Pancreas (tissue), 10 donors: ENCODE measurements at regions not wholly inside any gene's neighbourhood (a gene's known extent, or its start where the extent isn't known, plus 50 kb on each side); places are given as distances from the start of the nearest gene placed in this dataset.

Experiments
- ATAC-seq, 4 donors: fragments of 200-7000 bp; cut with Tn5 transposase; one replicate each; pipeline versions ENCODE4 v1.8.0 to v1.9.1; 2020; ENCODE audit warnings: mild to moderate bottlenecking in 4 of 4, moderate library complexity in 4 of 4
- DNase-seq, 6 donors: peaks; one replicate each; pipeline ENCODE4 v3.0.0-alpha.2; 2020
- FAIRE-seq: peaks from 2 replicates; lab custom pipeline; 2012; peaks lifted over from hg19 to GRCh38; lab: Jason Lieb, UNC
- H3K27ac ChIP-seq, 4 donors: fragments of 200-600 bp; sonication (generic); 1 replicate in 3 of 4; 2 replicates in 1 of 4; pipeline versions ENCODE4 v1.5.0 to v1.8.0; 2020
- H3K27me3 ChIP-seq, 4 donors: fragments of 200-600 bp; one replicate each; pipeline ENCODE4 v1.8.0; 2021
- H3K36me3 ChIP-seq, 3 donors: fragments of 200-600 bp; sonication (generic) in 1 of 3; one replicate each; pipeline versions ENCODE4 v1.5.0 to v1.8.0; 2020 to 2021
- H3K4me1 ChIP-seq, 3 donors: fragments of 200-600 bp; one replicate each; pipeline ENCODE4 v1.8.0; 2021
- H3K4me3 ChIP-seq, 4 donors: fragments of 200-600 bp; sonication (generic) in 2 of 4; one replicate each; pipeline versions ENCODE4 v1.5.0 to v1.8.0; 2020 to 2021
- H3K9me3 ChIP-seq, 4 donors: fragments of 200-600 bp; one replicate each; pipeline ENCODE4 v1.8.0; 2021
- WGBS, 2 donors: extraction: QIAGEN DNeasy Blood & Tissue Kit; methylation state at CpG; one replicate each; pipeline ENCODE4 v1.1.7; 2013; 5-methylcytosine and 5-hydroxymethylcytosine counted together
- intact Hi-C, 3 donors: fragments of 100-400 bp; cut with DNase I; formaldehyde crosslinking; loops; one replicate each; pipeline versions ENCODE4 v1.11.1 to v1.14.2; 2022
- TF ChIP-seq, protein P1 (sequence below), 4 donors: fragments of 200-600 bp; sonication (generic) in 3 of 4; IDR thresholded peaks; one replicate each; pipeline versions ENCODE4 v1.5.0 to v1.8.0; 2021; ENCODE audit warnings: antibody characterized with exemption in 4 of 4
- donor health status: healthy with polysubstance abuse.
- donor health status: DM: no; HTN: no; CAD: no; lungs with moderate emphysema.
- donor health status: DM: no; HTN: no; CAD: no.
- donor health status: control.
- donor health status: control.
- donor health status: Bipolar disorder and iron deficiency.
- donor health status: DM: yes; HTN: yes; CAD: no.
- donor health status: DM: no; HTN: no; CAD: no.
- donor health status: DM: no; HTN: no; CAD: no.
- donor health status: DM: yes; HTN: yes; CAD: no.

DNA sequence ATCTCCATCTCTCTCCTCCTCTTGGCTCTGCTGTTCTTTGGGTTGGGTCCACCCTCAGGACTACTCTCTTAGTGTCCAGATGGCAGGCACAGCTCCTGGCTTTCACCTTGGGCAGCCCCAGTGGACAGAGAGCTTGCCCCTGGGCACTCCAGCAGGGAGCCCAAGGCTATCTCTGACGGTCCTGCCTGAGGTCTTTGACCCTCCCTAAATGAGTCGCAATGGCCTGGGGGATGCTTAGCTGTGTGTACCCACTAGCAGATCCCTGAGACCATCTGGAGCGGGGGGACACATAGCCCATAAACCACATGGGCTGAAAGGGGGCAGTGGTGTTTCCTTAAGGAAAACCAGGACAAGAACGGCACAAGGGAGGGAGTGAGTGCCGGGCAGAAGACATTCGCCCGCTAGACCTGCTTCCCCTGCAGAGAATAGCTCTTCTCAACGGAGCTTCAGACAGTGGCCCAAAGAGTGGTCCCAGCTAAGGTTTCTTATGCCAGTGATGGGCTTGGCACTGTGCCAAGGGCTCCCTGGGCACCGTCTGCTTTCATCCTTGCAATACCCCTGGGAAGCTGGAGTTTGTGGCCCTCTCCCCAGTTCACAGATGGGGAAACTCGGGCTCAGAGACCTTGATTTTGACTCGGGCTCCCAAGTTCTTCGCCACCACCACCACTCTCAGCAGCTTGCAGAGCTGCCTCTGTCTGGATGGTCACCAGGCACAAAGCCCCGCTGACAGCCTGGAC is 53.9 kb upstream of the ANO1 start:
- ATAC-seq (no peak), DNase-seq (no peak), FAIRE-seq (no peak)
- Histone ChIP-seq H3K36me3 (no peaks in the 10 kb centered on the region), H3K27me3 (no peaks in the 10 kb centered on the region), H3K4me3 (no peak overlapping the region), H3K9me3 (no peaks in the 10 kb centered on the region), H3K4me1 (no peaks in the 10 kb centered on the region), H3K27ac (no peak overlapping the region)
- intact Hi-C loops = no loop called here
- 75 to 78% methylated on average over 13 of the region's 13 CpGs for WGBS, 2 donors
- TF ChIP-seq, protein P1, sequence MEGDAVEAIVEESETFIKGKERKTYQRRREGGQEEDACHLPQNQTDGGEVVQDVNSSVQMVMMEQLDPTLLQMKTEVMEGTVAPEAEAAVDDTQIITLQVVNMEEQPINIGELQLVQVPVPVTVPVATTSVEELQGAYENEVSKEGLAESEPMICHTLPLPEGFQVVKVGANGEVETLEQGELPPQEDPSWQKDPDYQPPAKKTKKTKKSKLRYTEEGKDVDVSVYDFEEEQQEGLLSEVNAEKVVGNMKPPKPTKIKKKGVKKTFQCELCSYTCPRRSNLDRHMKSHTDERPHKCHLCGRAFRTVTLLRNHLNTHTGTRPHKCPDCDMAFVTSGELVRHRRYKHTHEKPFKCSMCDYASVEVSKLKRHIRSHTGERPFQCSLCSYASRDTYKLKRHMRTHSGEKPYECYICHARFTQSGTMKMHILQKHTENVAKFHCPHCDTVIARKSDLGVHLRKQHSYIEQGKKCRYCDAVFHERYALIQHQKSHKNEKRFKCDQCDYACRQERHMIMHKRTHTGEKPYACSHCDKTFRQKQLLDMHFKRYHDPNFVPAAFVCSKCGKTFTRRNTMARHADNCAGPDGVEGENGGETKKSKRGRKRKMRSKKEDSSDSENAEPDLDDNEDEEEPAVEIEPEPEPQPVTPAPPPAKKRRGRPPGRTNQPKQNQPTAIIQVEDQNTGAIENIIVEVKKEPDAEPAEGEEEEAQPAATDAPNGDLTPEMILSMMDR (IDR thresholded peaks at IDR 0.05) = no peak

DNA sequence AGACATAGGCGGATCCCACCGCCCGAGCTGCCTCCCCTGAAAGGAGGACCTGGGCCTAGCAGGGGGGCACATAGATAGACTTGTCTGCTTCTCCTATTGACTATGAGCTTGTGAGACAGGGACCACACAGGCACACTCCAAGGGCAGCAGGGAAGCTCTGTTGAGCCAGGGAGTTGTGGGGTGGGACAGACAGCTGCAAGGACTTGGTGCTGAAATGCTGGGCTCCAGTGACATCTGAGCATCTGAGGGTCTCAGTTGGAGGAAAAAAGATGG is 53.4 kb upstream of the ANO1 start:
- H3K27ac ChIP-seq = no peak overlapping the region
- no peaks in the 10 kb centered on the region for H3K27me3 ChIP-seq
- no peaks in the 10 kb centered on the region for H3K4me1 ChIP-seq
- FAIRE-seq (no peak), ATAC-seq (no peak), DNase-seq (no peak)
- H3K36me3 ChIP-seq = no peaks in the 10 kb centered on the region
- no peaks in the 10 kb centered on the region for H3K9me3 ChIP-seq
- TF ChIP-seq, protein P1 (IDR thresholded peaks at IDR 0.05) = no peak
- 78 to 89% methylated on average over 3 of the region's 3 CpGs for WGBS, 2 donors
- no peak overlapping the region for H3K4me3 ChIP-seq
- intact Hi-C loops = no loop called here

DNA sequence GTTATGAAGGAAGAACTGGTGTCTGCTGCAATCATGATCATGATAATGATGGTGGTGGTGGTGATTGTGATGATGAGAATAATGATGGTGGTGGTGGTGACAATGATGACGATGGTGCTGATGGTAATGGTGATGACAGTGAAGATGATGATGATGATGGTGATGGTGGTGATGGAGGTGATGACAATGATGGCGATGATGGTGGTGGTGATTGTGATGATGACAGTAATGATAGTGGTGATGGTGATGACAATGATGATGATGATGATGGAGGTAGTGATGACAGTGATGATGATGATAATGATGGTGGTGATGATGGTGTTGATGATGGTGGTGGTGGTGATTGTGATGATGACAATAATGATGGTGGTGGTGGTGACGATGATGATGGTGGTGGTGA is 52.8 kb upstream of the ANO1 start:
- DNase-seq = no peak
- no peak overlapping the region for H3K4me3 ChIP-seq

DNA sequence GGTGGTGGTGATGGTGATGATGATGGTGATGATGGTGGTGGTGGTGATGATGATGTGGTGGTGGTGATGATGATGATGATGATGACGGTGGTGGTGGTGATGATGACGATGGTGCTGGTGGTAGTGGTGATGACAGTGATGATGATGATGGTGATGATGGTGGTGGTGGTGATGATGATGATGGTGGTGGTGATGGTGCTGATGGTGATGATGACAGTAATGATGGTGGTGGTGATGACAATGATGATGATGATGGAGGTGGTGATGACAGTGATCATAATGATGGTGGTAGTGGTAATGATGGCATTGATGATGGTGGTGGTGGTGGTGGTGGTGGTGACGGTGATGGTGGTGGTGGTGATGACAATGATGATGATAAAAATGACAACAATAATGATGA is 52.1 kb upstream of the ANO1 start:
- no peaks in the 10 kb centered on the region for H3K4me1 ChIP-seq
- FAIRE-seq (no peak), ATAC-seq (no peak), DNase-seq (no peak)
- no peaks in the 10 kb centered on the region for H3K27me3 ChIP-seq
- TF ChIP-seq, protein P1 (IDR thresholded peaks at IDR 0.05) = no peak
- intact Hi-C loops = no loop called here
- no peaks in the 10 kb centered on the region for H3K9me3 ChIP-seq
- no peak overlapping the region for H3K27ac ChIP-seq
- no peaks in the 10 kb centered on the region for H3K36me3 ChIP-seq
- WGBS, 2 donors = 69 to 73% methylated on average over 3 of the region's 3 CpGs
- no peak overlapping the region for H3K4me3 ChIP-seq

More for the DNA sequence above, 52.8 kb upstream of the ANO1 start:
- H3K27ac ChIP-seq = no peak overlapping the region
- no peaks in the 10 kb centered on the region for H3K9me3 ChIP-seq
- no peaks in the 10 kb centered on the region for H3K4me1 ChIP-seq
- FAIRE-seq = no peak
- H3K36me3 ChIP-seq = no peaks in the 10 kb centered on the region
- no peaks in the 10 kb centered on the region for H3K27me3 ChIP-seq
- intact Hi-C loops = no loop called here
- TF ChIP-seq, protein P1 (IDR thresholded peaks at IDR 0.05) = no peak
- no peak for ATAC-seq
- WGBS, 2 donors = 91 to 98% methylated on average over 3 of the region's 3 CpGs

DNA sequence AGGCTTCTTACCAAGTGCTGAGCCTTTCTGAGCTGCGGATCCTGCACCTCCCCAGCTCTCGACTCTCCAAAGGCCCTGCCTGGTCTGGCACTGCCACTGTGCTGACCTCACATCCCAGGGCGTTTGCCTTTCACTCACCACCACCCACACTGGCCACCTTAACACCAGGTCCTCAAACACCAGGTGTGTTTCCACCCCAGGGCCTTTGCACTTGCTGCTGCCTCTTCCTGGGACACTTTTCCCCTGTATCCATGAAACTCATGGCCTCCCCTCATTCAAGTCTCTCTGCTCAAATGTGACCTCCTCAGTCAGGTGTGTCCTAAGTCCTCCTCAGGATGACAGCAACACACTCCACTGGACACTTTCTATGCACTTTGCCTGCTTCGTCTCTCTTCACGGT is 51.4 kb upstream of the ANO1 start:
- H3K4me3 ChIP-seq = no peak overlapping the region
- no peak for FAIRE-seq
- H3K27me3 ChIP-seq = no peaks in the 10 kb centered on the region
- ATAC-seq = no peak
- no peaks in the 10 kb centered on the region for H3K36me3 ChIP-seq
- no peak for DNase-seq
- intact Hi-C loops = no loop called here
- TF ChIP-seq, protein P1 (IDR thresholded peaks at IDR 0.05) = no peak
- no peak overlapping the region for H3K27ac ChIP-seq
- 74 to 76% methylated on average over 5 of the region's 5 CpGs for WGBS, 2 donors
- H3K9me3 ChIP-seq = no peaks in the 10 kb centered on the region
- no peaks in the 10 kb centered on the region for H3K4me1 ChIP-seq
